Peyer's patch (tissue), 4 donors: ENCODE measurements at regions not wholly inside any gene's neighbourhood (a gene's known extent, or its start where the extent isn't known, plus 50 kb on each side); places are given as distances from the start of the nearest gene placed in this dataset.

Experiments
- DNase-seq, 3 donors: peaks; one replicate each; pipeline ENCODE4 v3.0.0-alpha.2; 2017 to 2019
- H3K27ac ChIP-seq, 4 donors: fragments of 200-600 bp; sonication (generic); one replicate each; pipeline ENCODE4 v1.5.1; 2016 to 2019
- H3K27me3 ChIP-seq, 2 donors: fragments of 200-600 bp; sonication (generic); one replicate each; pipeline ENCODE4 v1.5.1; 2019
- H3K36me3 ChIP-seq, 3 donors: fragments of 200-600 bp; sonication (generic); one replicate each; pipeline ENCODE4 v1.5.1; 2016 to 2019
- H3K4me1 ChIP-seq, 4 donors: fragments of 200-600 bp; sonication (generic); one replicate each; pipeline ENCODE4 v1.5.1; 2016 to 2019
- H3K4me3 ChIP-seq, 4 donors: fragments of 200-600 bp; sonication (generic); 1 replicate in 3 of 4; 2 replicates in 1 of 4; pipeline ENCODE4 v1.5.1; 2016 to 2019; ENCODE audit warnings: mild to moderate bottlenecking in 1 of 4
- H3K9me3 ChIP-seq, 4 donors: fragments of 200-600 bp; sonication (generic); one replicate each; pipeline ENCODE4 v1.5.1; 2016 to 2019; ENCODE audit warnings: mild to moderate bottlenecking in 1 of 4
- POLR2A ChIP-seq, 2 donors: fragments of 450-650 bp; IDR thresholded peaks; one replicate each; pipeline ENCODE4 v1.5.1; 2017; ENCODE audit warnings: antibody characterized with exemption in 2 of 2, mild to moderate bottlenecking in 2 of 2, moderate library complexity in 2 of 2
- TF ChIP-seq, protein P1 (sequence below), 6 experiments: fragments of 450-650 bp in 4 of 6; fragments of 200-600 bp in 2 of 6; sonication (generic) in 1 of 6; IDR thresholded peaks; one replicate each; pipeline ENCODE4 v1.5.1; 2017 to 2019; ENCODE audit warnings: antibody characterized with exemption in 6 of 6, mild to moderate bottlenecking in 3 of 6, moderate library complexity in 1 of 6

DNA sequence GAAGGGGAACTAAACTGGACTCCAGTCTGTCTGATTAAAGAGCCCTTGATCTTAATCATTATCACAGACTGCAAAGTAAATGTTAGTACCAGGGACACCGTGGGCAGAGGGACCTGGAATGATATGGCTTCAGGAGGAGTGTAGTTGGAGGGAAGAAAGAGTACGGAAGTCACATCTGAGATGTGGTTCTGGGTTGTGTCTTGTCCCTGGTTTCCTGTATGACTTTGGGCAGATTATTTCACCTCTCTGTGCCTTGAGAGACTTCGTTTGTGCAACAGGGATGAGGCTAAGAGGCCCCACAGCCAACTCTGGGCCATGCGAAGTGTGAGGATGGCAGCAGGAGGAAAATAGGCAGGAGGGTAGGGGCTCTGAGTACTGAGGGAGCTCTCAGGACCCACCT is 76.1 kb upstream of the SLC2A1 start:
- Histone ChIP-seq H3K9me3 (no peaks in the 10 kb centered on the region), H3K27ac (peak overlapping the region in 2 of 4 donors; percentile 27 to 40), H3K36me3 (no peaks in the 10 kb centered on the region), H3K4me3 (no peak overlapping the region), H3K27me3 (no peaks in the 10 kb centered on the region), H3K4me1 (peaks cover 0 to 14% (median 3%) of the 10 kb centered on the region in 4 donors)
- no peak for TF ChIP-seq POLR2A (IDR thresholded peaks at IDR 0.05)
- TF ChIP-seq, protein P1, sequence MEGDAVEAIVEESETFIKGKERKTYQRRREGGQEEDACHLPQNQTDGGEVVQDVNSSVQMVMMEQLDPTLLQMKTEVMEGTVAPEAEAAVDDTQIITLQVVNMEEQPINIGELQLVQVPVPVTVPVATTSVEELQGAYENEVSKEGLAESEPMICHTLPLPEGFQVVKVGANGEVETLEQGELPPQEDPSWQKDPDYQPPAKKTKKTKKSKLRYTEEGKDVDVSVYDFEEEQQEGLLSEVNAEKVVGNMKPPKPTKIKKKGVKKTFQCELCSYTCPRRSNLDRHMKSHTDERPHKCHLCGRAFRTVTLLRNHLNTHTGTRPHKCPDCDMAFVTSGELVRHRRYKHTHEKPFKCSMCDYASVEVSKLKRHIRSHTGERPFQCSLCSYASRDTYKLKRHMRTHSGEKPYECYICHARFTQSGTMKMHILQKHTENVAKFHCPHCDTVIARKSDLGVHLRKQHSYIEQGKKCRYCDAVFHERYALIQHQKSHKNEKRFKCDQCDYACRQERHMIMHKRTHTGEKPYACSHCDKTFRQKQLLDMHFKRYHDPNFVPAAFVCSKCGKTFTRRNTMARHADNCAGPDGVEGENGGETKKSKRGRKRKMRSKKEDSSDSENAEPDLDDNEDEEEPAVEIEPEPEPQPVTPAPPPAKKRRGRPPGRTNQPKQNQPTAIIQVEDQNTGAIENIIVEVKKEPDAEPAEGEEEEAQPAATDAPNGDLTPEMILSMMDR (IDR thresholded peaks at IDR 0.05): no peak
- no peak for DNase-seq

DNA sequence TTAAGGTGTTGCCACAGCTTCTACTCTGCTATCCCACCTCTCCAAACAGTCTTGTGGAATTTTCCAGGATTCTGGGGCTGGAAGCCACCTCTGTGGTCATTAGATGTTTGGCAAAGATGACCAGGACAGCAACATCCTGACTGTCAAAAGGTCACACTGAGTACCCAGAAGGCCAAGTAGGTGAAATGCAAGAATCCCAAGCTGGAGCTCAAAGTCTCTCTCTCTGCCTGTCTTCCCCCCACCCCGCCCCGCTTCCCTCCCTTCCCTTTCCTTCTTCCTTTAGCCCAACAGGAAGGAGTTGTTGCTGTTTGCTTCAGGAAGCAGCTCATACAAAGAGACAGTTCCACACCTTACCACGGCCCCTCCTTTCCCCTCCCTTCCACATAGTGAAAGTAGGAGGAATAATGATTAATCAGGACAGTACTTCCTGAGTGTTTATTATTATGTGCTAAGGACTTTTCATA is 75.6 kb upstream of the SLC2A1 start:
- H3K36me3 ChIP-seq: no peaks in the 10 kb centered on the region
- H3K4me1 ChIP-seq: peaks cover 0 to 14% (median 3%) of the 10 kb centered on the region in 4 donors
- H3K27ac ChIP-seq: peak overlapping the region in 2 of 4 donors; percentile 33 to 40
- H3K9me3 ChIP-seq: no peaks in the 10 kb centered on the region
- DNase-seq: peak in 2 of 3 donors; percentile 64 to 71
- no peak overlapping the region for H3K4me3 ChIP-seq
- no peak for TF ChIP-seq POLR2A (IDR thresholded peaks at IDR 0.05)
- TF ChIP-seq, protein P1 (IDR thresholded peaks at IDR 0.05): no peak
- no peaks in the 10 kb centered on the region for H3K27me3 ChIP-seq

GRCh38 chr1:43031316-43032203 is 72.9 kb upstream of the SLC2A1 start:
- no peak overlapping the region for H3K4me3 ChIP-seq
- no peaks in the 10 kb centered on the region for H3K36me3 ChIP-seq
- no peak for DNase-seq
- H3K4me1 ChIP-seq: peaks cover 0 to 14% (median 3%) of the 10 kb centered on the region in 4 donors
- no peaks in the 10 kb centered on the region for H3K27me3 ChIP-seq
- TF ChIP-seq, protein P1 (IDR thresholded peaks at IDR 0.05): no peak
- TF ChIP-seq POLR2A (IDR thresholded peaks at IDR 0.05): no peak
- H3K9me3 ChIP-seq: no peaks in the 10 kb centered on the region
- no peak overlapping the region for H3K27ac ChIP-seq

DNA sequence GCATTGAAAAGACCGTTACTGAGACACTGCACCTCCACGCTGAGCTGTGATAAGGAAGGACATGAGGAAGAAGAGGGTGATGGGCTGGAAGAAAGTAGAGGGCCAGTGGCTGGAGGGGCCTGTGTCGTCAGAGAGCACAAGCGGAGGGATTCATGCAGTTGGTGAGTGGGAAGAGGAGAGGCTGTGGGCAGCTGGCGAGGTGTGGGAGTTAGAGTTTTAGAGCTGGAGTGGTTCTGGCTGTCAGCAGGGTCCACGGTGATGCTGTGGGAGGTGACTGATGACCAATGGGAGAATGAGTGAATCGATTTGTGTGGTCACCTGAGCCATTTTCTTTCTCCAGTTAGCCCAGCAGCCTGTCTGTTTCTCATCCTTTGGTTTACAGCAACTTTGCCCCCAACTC is 66.2 kb upstream of the SLC2A1 start:
- Histone ChIP-seq H3K9me3 (no peaks in the 10 kb centered on the region), H3K4me3 (no peak overlapping the region), H3K36me3 (no peaks in the 10 kb centered on the region), H3K4me1 (no peaks in the 10 kb centered on the region), H3K27me3 (no peaks in the 10 kb centered on the region), H3K27ac (no peak overlapping the region)
- DNase-seq: no peak
- TF ChIP-seq, protein P1 (IDR thresholded peaks at IDR 0.05): no peak
- TF ChIP-seq POLR2A (IDR thresholded peaks at IDR 0.05): no peak

DNA sequence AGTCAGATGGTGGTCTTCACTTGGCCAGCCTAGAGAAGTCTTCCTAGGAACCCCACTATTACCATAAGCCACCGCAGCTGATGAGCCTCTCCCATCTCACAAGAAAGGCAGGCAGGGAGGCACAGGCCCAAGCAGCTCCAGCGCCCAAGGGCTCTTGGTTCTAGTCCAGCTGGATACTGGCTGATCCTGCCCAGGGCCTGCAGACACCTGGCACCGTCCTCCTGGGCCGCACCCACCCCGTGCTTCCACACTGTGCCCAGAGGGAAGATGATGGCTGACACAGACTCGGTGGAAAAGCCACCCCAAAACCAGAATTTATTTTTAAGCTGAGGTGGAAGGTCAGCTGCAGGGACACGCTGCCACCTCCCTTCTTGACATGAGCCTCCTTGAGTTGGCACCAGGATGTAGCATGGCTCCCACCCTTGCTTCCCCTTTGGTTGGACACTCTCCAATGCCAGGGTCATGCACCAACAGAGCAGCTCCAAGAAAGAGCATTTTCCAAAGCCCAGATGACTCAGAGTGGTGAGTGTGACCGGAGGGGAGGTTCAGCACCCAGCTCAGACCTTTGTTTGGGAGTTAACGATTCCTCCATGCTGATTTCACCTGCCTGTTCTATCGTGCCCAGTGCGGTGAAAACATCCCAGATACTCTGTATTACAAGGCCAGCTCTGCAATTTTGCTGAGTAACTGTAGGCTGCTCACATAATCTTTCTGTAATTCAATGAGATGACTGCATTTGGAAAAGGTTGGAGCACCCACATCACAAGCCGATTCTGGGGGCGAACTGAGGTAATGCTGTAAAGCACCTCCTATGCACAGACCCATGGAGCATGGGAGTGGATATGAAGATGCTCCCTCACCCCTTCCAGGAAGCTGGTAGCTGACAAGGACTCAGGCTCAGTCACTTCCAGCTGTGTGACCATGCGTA is 63.1 kb upstream of the SLC2A1 start:
- TF ChIP-seq, protein P1 (IDR thresholded peaks at IDR 0.05): no peak
- no peak for TF ChIP-seq POLR2A (IDR thresholded peaks at IDR 0.05)
- no peaks in the 10 kb centered on the region for H3K9me3 ChIP-seq
- H3K4me3 ChIP-seq: no peak overlapping the region
- H3K27me3 ChIP-seq: no peaks in the 10 kb centered on the region
- no peaks in the 10 kb centered on the region for H3K36me3 ChIP-seq
- no peak overlapping the region for H3K27ac ChIP-seq
- no peak for DNase-seq
- H3K4me1 ChIP-seq: no peaks in the 10 kb centered on the region
